ENCODE measurements at regions not wholly inside any gene's neighbourhood (a gene's known extent, or its start where the extent isn't known, plus 50 kb on each side); places are given as distances from the start of the nearest gene placed in this dataset.

DNA sequence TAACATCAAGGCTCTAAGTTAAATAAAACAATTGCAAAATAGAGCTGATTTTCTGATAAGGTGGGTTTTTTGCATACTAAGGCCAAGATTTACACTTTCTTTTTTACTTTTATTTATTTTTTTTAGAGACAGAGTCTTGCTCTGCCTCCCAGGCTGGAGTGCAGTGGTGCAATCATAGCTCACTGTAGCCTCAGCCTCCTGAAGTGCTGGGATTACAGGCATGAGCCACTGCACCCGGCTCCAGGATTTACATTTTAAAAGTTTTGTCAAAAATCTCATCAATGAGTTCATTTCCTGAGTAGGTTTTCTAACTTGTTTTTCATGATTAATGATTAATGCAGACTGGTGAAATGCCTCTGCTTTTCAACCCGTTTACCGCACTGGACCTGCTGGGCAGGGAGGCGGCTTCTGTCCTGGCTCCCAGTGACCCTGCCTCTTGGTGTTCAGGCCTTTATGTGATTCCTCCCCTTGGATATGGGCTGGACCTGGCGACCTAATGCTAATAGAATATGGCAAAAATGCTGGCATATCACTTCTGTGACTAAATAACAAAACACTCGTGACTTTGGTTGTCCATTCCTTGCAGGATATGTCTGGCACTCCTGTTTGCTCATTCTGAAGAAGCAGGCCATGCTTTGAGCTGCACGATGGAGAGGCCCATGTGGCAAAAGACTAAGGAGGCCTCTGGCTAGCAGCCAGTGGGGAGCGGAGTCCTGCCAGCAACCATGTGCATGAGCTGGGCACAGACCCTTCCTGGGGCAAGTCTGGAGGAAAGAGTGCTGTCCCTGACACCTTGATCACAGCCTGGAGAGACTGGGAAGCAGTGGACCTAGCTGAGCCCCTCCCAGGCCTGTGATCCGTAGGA, 72.2 kb upstream of the PTCH1 start:
- Mint-ChIP-seq H3K4me3 (no peak overlapping the region), H3K9me3 (no peaks in the 10 kb centered on the region), H3K36me3 (ENCODE audit: insufficient read depth in 1 of 3, low read depth in 3 of 3) (no peaks in the 10 kb centered on the region), H3K4me1 (peaks cover 10 to 11% of the 10 kb centered on the region in 2 experiments), H3K27ac (no peak overlapping the region), H3K27me3 (ENCODE audit: low read depth) (peaks cover 23% of the 10 kb centered on the region)
- no peak overlapping the region for H2BK5ac ChIP-seq (ENCODE audit: insufficient read length, low read length)
- no peaks in the 10 kb centered on the region for H3K27me3 ChIP-seq (ENCODE audit: insufficient read depth, low read length)
- H2BK120ac ChIP-seq (ENCODE audit: low read depth, low read length, poor library complexity, severe bottlenecking), result no peak overlapping the region
- H3K9ac ChIP-seq (ENCODE audit: extremely low read depth, insufficient read length, low read length), result no peak overlapping the region
- no peak overlapping the region for H4K5ac ChIP-seq (ENCODE audit: insufficient read length, low read depth, low read length)
- TF ChIP-seq, protein P1, sequence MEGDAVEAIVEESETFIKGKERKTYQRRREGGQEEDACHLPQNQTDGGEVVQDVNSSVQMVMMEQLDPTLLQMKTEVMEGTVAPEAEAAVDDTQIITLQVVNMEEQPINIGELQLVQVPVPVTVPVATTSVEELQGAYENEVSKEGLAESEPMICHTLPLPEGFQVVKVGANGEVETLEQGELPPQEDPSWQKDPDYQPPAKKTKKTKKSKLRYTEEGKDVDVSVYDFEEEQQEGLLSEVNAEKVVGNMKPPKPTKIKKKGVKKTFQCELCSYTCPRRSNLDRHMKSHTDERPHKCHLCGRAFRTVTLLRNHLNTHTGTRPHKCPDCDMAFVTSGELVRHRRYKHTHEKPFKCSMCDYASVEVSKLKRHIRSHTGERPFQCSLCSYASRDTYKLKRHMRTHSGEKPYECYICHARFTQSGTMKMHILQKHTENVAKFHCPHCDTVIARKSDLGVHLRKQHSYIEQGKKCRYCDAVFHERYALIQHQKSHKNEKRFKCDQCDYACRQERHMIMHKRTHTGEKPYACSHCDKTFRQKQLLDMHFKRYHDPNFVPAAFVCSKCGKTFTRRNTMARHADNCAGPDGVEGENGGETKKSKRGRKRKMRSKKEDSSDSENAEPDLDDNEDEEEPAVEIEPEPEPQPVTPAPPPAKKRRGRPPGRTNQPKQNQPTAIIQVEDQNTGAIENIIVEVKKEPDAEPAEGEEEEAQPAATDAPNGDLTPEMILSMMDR (conservative IDR thresholded peaks at IDR 0.05), result no peak
- no peaks in the 10 kb centered on the region for H4K20me1 ChIP-seq (ENCODE audit: control insufficient read depth, insufficient read depth, insufficient read length)
- no peak overlapping the region for H2BK20ac ChIP-seq (ENCODE audit: low read depth, low read length, poor library complexity, severe bottlenecking)
- no peak overlapping the region for H3K18ac ChIP-seq (ENCODE audit: insufficient read length, low read depth, low read length)
- H3K79me2 ChIP-seq (ENCODE audit: insufficient read depth, low read length), result no peaks in the 10 kb centered on the region
- no peak overlapping the region for H3K4ac ChIP-seq (ENCODE audit: low read depth, low read length)
- no peaks in the 10 kb centered on the region for H3K23me2 ChIP-seq (ENCODE audit: insufficient read length, low read depth, low read length, poor library complexity, severe bottlenecking)
- WGBS (ENCODE audit: extremely low coverage, insufficient read length, low lambda C conversion rate), result no CpG with 5 or more reads among the region's 9 CpGs
- H3K23ac ChIP-seq (ENCODE audit: insufficient read length, low read depth, low read length), result no peak overlapping the region
- no peak overlapping the region for H3K27ac ChIP-seq (ENCODE audit: insufficient read length, low read depth, low read length)
- H3T11ph ChIP-seq (ENCODE audit: low read length), result no peak overlapping the region
- H4K8ac ChIP-seq (replicated peaks; ENCODE audit: insufficient read length, low read depth, low read length), result no peak overlapping the region
- no peak for DNase-seq
- no peak overlapping the region for H4K91ac ChIP-seq (ENCODE audit: insufficient read length, low read depth, low read length)
- H3K9me3 ChIP-seq (ENCODE audit: control insufficient read depth, low read depth, low read length), result no peaks in the 10 kb centered on the region
- H3K14ac ChIP-seq (ENCODE audit: insufficient read depth, low read length), result no peak overlapping the region
- H2BK15ac ChIP-seq (ENCODE audit: low read depth, low read length), result no peak overlapping the region
- H3K79me1 ChIP-seq (ENCODE audit: insufficient read depth, low read depth, low read length, poor library complexity, severe bottlenecking), result no peaks in the 10 kb centered on the region
- H2BK12ac ChIP-seq (ENCODE audit: insufficient read length, low read depth, low read length), result no peak overlapping the region
- no peak overlapping the region for H2AK5ac ChIP-seq (ENCODE audit: insufficient read length, low read length)
- no peak overlapping the region for H3K4me2 ChIP-seq (ENCODE audit: insufficient read depth, insufficient read length, low read length)
- no peaks in the 10 kb centered on the region for H3K4me1 ChIP-seq (ENCODE audit: insufficient read depth, low read length)
- no peak overlapping the region for H3K56ac ChIP-seq (ENCODE audit: insufficient read length, low read depth, low read length)
- no peak overlapping the region for H2AFZ ChIP-seq (ENCODE audit: low read length)

Measured in H9 (cell line).